Kidney epithelial cell (primary cell): ENCODE measurements at regions not wholly inside any gene's neighbourhood (a gene's known extent, or its start where the extent isn't known, plus 50 kb on each side); places are given as distances from the start of the nearest gene placed in this dataset.

Experiments used
- DNase-seq: peaks from one replicate; pipeline ENCODE4 v3.0.0-alpha.2; 2010; ENCODE audit warnings: low read depth
- H3K27me3 ChIP-seq: 2 replicates; pipeline ENCODE4 v1.6.0; 2011; ENCODE audit warnings: low read length; ENCODE audit not compliant: control insufficient read depth, insufficient read depth
- H3K36me3 ChIP-seq: 2 replicates; pipeline ENCODE4 v1.5.1; 2011; ENCODE audit warnings: low read length; ENCODE audit not compliant: control insufficient read depth, insufficient read depth
- H3K4me3 ChIP-seq: 2 replicates; pipeline ENCODE4 v1.5.1; 2011; ENCODE audit warnings: low read depth, mild to moderate bottlenecking, control low read depth, low read length
- CTCF ChIP-seq: IDR thresholded peaks from 2 replicates; pipeline ENCODE4 v1.5.1; 2011; ENCODE audit warnings: mild to moderate bottlenecking, moderate library complexity, low read length, control low read depth, inconsistent platforms; ENCODE audit not compliant: insufficient read depth, poor library complexity, severe bottlenecking

GRCh38 chr15:31228980-31229826, 97.4 kb upstream of the KLF13 start:
- no peak for TF ChIP-seq CTCF
- H3K36me3 ChIP-seq: no peaks in the 10 kb centered on the region
- no peak for DNase-seq
- H3K4me3 ChIP-seq: no peak overlapping the region
- H3K27me3 ChIP-seq: peaks cover 1% of the 10 kb centered on the region

- no peaks in the 10 kb centered on the region for H3K36me3 ChIP-seq
- H3K27me3 ChIP-seq: no peaks in the 10 kb centered on the region
- DNase-seq: no peak
- TF ChIP-seq CTCF: no peak
- no peak overlapping the region for H3K4me3 ChIP-seq
Observed at GRCh38 chr15:31230630-31231485, 95.8 kb upstream of the KLF13 start.

- Histone ChIP-seq H3K4me3 (no peak overlapping the region), H3K36me3 (no peaks in the 10 kb centered on the region), H3K27me3 (no peaks in the 10 kb centered on the region)
- no peak for DNase-seq
- no peak for TF ChIP-seq CTCF
Observed at GRCh38 chr15:31234815-31235214, 91.8 kb upstream of the KLF13 start.

- H3K36me3 ChIP-seq: no peaks in the 10 kb centered on the region
- no peak for TF ChIP-seq CTCF
- H3K4me3 ChIP-seq: no peak overlapping the region
- no peak for DNase-seq
- H3K27me3 ChIP-seq: no peaks in the 10 kb centered on the region
Observed at GRCh38 chr15:31235311-31236183, 91.1 kb upstream of the KLF13 start.

GRCh38 chr15:31236184-31237042, 90.2 kb upstream of the KLF13 start:
- DNase-seq: peak; percentile 64
- Histone ChIP-seq H3K27me3 (no peaks in the 10 kb centered on the region), H3K4me3 (no peak overlapping the region), H3K36me3 (no peaks in the 10 kb centered on the region)
- no peak for TF ChIP-seq CTCF
